GM12891 (cell line): ENCODE measurements at regions not wholly inside any gene's neighbourhood (a gene's known extent, or its start where the extent isn't known, plus 50 kb on each side); places are given as distances from the start of the nearest gene placed in this dataset.

Experiments used
- POLR2A ChIP-seq: IDR thresholded peaks from 2 replicates; pipeline ENCODE4 v1.6.1; 2011; ENCODE audit warnings: low read depth, low read length, control low read depth
- POLR2AphosphoS5 ChIP-seq: IDR thresholded peaks from 2 replicates; pipeline ENCODE4 v1.6.1; 2011; ENCODE audit warnings: low read depth, low read length, control low read depth
- TAF1 ChIP-seq: IDR thresholded peaks from 2 replicates; pipeline ENCODE4 v1.6.1; 2011; ENCODE audit warnings: low read depth, low read length, control low read depth

DNA sequence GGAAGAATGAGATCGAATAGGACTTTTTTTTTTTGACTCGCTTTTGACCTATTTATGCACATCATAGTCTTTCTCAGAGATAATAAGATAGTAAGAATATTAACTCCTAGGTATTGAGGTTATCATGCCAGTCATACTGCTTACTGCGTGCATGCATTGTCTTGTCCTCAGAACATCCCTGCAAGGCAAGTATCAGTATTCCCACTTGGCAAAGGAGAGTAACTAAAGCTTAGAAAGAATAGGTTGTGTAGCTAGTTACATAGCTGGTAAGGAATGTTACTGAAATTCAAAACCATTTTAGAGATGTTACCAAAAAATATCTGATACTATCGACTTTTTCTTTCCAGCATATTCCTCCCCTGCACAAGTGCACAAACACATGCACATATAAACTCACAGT, 296.1 kb upstream of the CLINT1 start:
- TF ChIP-seq POLR2A, result no peak
- TF ChIP-seq TAF1, result no peak
- TF ChIP-seq POLR2AphosphoS5, result no peak
